ENCODE measurements at regions not wholly inside any gene's neighbourhood (a gene's known extent, or its start where the extent isn't known, plus 50 kb on each side); places are given as distances from the start of the nearest gene placed in this dataset.

GRCh38 chr4:117610706-117611308 is 423.5 kb upstream of the NDST3 start:
- TF ChIP-seq CTCF (IDR thresholded peaks at IDR 0.05), result no peak
- no peak for TF ChIP-seq EP300 (IDR thresholded peaks at IDR 0.05)
- no peak for TF ChIP-seq POLR2A (IDR thresholded peaks at IDR 0.05)
- no peak for TF ChIP-seq POLR2AphosphoS5 (IDR thresholded peaks at IDR 0.05)

Data from gastroesophageal sphincter (tissue), 3 donors.